HepG2 (cell line): ENCODE measurements at regions not wholly inside any gene's neighbourhood (a gene's known extent, or its start where the extent isn't known, plus 50 kb on each side); places are given as distances from the start of the nearest gene placed in this dataset.
"Not testable (repeated sequence)": the region's sequence is repeated elsewhere in the genome, so short reads cannot be mapped to it uniquely, and the experiment has no call there.

Experiments
- ATAC-seq: fragments of 200-7000 bp; cut with Tn5 transposase; 3 replicates; pipeline ENCODE4 v1.9.1; 2020; ENCODE audit warnings: mild to moderate bottlenecking, moderate library complexity
- BruUV-seq: library from RNA; stranded (reverse); fragments of 400-500 nt; replicated peaks from 2 replicates; lab custom pipeline; 2021; lab: Mats Ljungman, UMichigan
- CTCF ChIA-PET: fragments of 300-600 bp; formaldehyde crosslinking; extraction: SDS; loops from one replicate; lab custom pipeline; 2021; ENCODE audit warnings: low total read pairs, inconsistent platforms, low intra/inter-chr PET ratio; lab: Yijun Ruan, JAX
- POLR2A ChIA-PET: fragments of 350-600 bp; sonication (Branson Sonifier 250); formaldehyde crosslinking; loops from one replicate; lab custom pipeline; 2020; ENCODE audit warnings: antibody characterized with exemption, inconsistent platforms; lab: Yijun Ruan, JAX
- DNase-seq: peaks from one replicate; pipeline ENCODE4 v3.0.0-alpha.2; 2015; ENCODE audit warnings: low spot score
- FAIRE-seq: peaks from 3 replicates; lab custom pipeline; 2011; peaks lifted over from hg19 to GRCh38; lab: Jason Lieb, UNC
- H2AFZ ChIP-seq: one replicate; pipeline ENCODE4 v1.6.1; 2011; ENCODE audit warnings: low read length, inconsistent platforms
- H3K27ac ChIP-seq: fragments of 300-600 bp; 3 replicates; pipeline ENCODE4 v1.8.0; 2011; ENCODE audit warnings: mixed run types, mild to moderate bottlenecking, mixed read lengths, low read length, inconsistent platforms; ENCODE audit not compliant: insufficient read depth; ENCODE audit errors: extremely low read length
- H3K27me3 ChIP-seq, 2 experiments: fragments of 200-600 bp in 1 of 2; 2 replicates in 1 of 2; 3 replicates in 1 of 2; pipeline versions ENCODE4 v1.6.0 to v1.8.0; 2011; ENCODE audit warnings: low read length in 2 of 2, mild to moderate bottlenecking in 2 of 2, moderate library complexity in 2 of 2, inconsistent platforms in 1 of 2; ENCODE audit not compliant: insufficient read depth in 2 of 2, control insufficient read depth in 1 of 2
- H3K36me3 ChIP-seq, 2 experiments: fragments of 200-600 bp in 1 of 2; replicated peaks in 1 of 2; 2 replicates in 1 of 2; 3 replicates in 1 of 2; pipeline versions ENCODE4 v1.5.1 to v1.8.0; 2011; ENCODE audit warnings: low read length in 2 of 2, inconsistent platforms in 1 of 2; ENCODE audit not compliant: insufficient read depth in 2 of 2, control insufficient read depth in 1 of 2
- H3K4me1 ChIP-seq: 2 replicates; pipeline ENCODE4 v1.5.1; 2012; ENCODE audit warnings: low read length, inconsistent platforms; ENCODE audit not compliant: insufficient read depth
- H3K4me2 ChIP-seq: 2 replicates; pipeline ENCODE4 v1.6.0; 2011; ENCODE audit warnings: low read depth, low read length, inconsistent platforms
- H3K4me3 ChIP-seq, 3 experiments: fragments of 200-600 bp in 1 of 3; sonication (generic), shearing (Covaris generic) in 1 of 3; replicated peaks in 1 of 3; 2 replicates each; pipeline ENCODE4 v1.5.1; 2011 to 2016; ENCODE audit warnings: low read length in 3 of 3, inconsistent platforms in 2 of 3, low read depth in 2 of 3, mild to moderate bottlenecking in 2 of 3, control low read depth in 1 of 3, mixed read lengths in 1 of 3; ENCODE audit not compliant: insufficient read depth in 1 of 3
- H3K79me2 ChIP-seq: one replicate; pipeline ENCODE4 v1.6.1; 2011; ENCODE audit warnings: low read length, inconsistent platforms; ENCODE audit not compliant: insufficient read depth
- H3K9ac ChIP-seq: 2 replicates; pipeline ENCODE4 v1.6.0; 2011; ENCODE audit warnings: mild to moderate bottlenecking, low read depth, low read length, inconsistent platforms; ENCODE audit not compliant: insufficient read depth
- H3K9me3 ChIP-seq: 2 replicates; pipeline ENCODE4 v1.5.1; 2012; ENCODE audit warnings: mild to moderate bottlenecking, low read length
- H4K20me1 ChIP-seq: 2 replicates; pipeline ENCODE4 v1.6.0; 2011; ENCODE audit warnings: inconsistent platforms, mild to moderate bottlenecking, low read length, moderate library complexity; ENCODE audit not compliant: insufficient read depth
- ZKSCAN8 ChIP-seq: IDR thresholded peaks from 2 replicates; pipeline ENCODE4 v1.6.1; 2016; ENCODE audit warnings: borderline replicate concordance, missing genetic modification reagents, missing compliant biosample characterization
- WGBS: methylation state at CpG from one replicate; pipeline ENCODE4 v1.1.6; 2017; ENCODE audit warnings: low lambda C conversion rate; 5-methylcytosine and 5-hydroxymethylcytosine counted together
- in situ Hi-C: cut with HindIII; loops from 2 replicates; pipeline ENCODE4 v1.10.0; 2017; ENCODE audit warnings: low pct_unique_long_range_greater_than_20kb; ENCODE audit not compliant: extremely low pct_ligation_motif_present
- intact Hi-C: fragments of 100-400 bp; cut with micrococcal nuclease; formaldehyde crosslinking; loops from one replicate; pipeline ENCODE4 v1.10.0; 2022; ENCODE audit not compliant: unreplicated experiment
- TF ChIP-seq, protein P1 (sequence below): conservative IDR thresholded peaks from 2 replicates; pipeline ENCODE4 v1.6.1; 2018; ENCODE audit warnings: missing genetic modification reagents
- TF ChIP-seq, protein P2 (sequence below): sonication (generic); formaldehyde crosslinking; IDR thresholded peaks from 2 replicates; pipeline ENCODE4 v1.5.0; 2020; ENCODE audit warnings: missing genetic modification reagents
- TF ChIP-seq, protein P3 (sequence below): sonication (generic); formaldehyde crosslinking; IDR thresholded peaks from 2 replicates; pipeline ENCODE4 v1.4.0; 2020; ENCODE audit warnings: missing genetic modification reagents
- TF ChIP-seq, protein P4 (sequence below): sonication (generic); formaldehyde crosslinking; IDR thresholded peaks from 2 replicates; pipeline ENCODE4 v1.8.0; 2022; ENCODE audit warnings: missing genetic modification reagents, mild to moderate bottlenecking, inconsistent platforms, borderline replicate concordance

DNA sequence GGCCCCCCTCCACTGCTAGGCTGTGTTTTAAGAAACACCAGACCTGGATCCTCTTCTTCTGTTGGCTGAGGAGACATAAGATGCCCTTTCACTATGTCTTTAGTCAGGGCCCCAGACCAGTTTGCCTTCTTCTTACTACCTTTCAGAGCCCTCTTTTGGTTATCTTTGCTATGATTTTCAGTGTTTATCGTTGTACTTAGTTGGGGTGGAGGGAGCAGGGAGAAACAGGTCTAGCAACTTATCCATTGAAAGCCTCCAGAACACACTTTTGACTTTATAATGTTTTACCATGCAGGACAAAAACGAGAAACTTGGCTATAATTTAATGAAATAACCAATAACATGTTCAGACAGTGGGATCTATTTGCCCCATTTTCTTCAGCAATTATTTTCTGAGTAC is 525.2 kb downstream of the TNS3 start:
- H3K27me3 ChIP-seq = no peaks in the 10 kb centered on the region; a peak in 1 of 5 replicates
- no peak overlapping the region for H3K4me3 ChIP-seq
- H3K79me2 ChIP-seq = no peaks in the 10 kb centered on the region
- 0% methylated on average over 2 of the region's 2 CpGs for WGBS
- TF ChIP-seq ZKSCAN8 (CRISPR knock-in tag) = no peak
- TF ChIP-seq, protein P1, sequence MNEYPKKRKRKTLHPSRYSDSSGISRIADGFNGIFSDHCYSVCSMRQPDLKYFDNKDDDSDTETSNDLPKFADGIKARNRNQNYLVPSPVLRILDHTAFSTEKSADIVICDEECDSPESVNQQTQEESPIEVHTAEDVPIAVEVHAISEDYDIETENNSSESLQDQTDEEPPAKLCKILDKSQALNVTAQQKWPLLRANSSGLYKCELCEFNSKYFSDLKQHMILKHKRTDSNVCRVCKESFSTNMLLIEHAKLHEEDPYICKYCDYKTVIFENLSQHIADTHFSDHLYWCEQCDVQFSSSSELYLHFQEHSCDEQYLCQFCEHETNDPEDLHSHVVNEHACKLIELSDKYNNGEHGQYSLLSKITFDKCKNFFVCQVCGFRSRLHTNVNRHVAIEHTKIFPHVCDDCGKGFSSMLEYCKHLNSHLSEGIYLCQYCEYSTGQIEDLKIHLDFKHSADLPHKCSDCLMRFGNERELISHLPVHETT (CRISPR knock-in tag) = no peak
- TF ChIP-seq, protein P2, sequence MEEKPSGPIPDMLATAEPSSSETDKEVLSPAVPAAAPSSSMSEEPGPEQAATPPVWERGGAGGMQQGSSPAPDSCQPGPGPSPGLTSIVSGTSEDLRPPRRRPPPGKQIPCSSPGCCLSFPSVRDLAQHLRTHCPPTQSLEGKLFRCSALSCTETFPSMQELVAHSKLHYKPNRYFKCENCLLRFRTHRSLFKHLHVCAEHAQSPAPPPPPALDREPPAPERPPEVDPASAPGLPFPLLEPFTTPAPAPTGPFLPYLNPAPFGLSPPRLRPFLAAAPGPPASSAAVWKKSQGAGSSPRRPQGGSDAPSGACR = no peak
- TF ChIP-seq, protein P3, sequence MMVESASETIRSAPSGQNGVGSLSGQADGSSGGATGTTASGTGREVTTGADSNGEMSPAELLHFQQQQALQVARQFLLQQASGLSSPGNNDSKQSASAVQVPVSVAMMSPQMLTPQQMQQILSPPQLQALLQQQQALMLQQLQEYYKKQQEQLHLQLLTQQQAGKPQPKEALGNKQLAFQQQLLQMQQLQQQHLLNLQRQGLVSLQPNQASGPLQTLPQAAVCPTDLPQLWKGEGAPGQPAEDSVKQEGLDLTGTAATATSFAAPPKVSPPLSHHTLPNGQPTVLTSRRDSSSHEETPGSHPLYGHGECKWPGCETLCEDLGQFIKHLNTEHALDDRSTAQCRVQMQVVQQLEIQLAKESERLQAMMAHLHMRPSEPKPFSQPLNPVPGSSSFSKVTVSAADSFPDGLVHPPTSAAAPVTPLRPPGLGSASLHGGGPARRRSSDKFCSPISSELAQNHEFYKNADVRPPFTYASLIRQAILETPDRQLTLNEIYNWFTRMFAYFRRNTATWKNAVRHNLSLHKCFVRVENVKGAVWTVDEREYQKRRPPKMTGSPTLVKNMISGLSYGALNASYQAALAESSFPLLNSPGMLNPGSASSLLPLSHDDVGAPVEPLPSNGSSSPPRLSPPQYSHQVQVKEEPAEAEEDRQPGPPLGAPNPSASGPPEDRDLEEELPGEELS (CRISPR knock-in tag) = no peak
- TF ChIP-seq, protein P4, sequence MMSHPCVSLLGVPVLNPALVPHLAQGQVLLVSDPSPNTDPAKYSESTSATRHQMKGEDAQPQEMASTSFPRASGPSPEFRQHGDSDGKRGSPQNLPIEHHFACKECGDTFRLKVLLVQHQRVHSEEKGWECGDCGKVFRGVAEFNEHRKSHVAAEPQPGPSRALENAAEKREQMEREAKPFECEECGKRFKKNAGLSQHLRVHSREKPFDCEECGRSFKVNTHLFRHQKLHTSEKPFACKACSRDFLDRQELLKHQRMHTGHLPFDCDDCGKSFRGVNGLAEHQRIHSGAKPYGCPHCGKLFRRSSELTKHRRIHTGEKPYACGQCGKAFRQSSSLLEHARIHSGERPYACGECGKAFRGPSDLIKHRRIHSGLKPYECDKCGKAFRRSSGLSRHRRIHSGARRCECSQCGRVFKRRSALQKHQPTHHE (CRISPR knock-in tag) = no peak
- H3K9ac ChIP-seq = no peak overlapping the region
- FAIRE-seq (no peak), ATAC-seq (no peak), DNase-seq (no peak)
- POLR2A ChIA-PET = no interaction called here
- no peak overlapping the region for H3K4me2 ChIP-seq
- no TSS peak for BruUV-seq
- in situ Hi-C loops (no loop called here), intact Hi-C loops (no loop called here)
- H3K27ac ChIP-seq = no peak overlapping the region
- no peaks in the 10 kb centered on the region for H3K4me1 ChIP-seq
- CTCF ChIA-PET = no interaction called here
- H3K36me3 ChIP-seq = no peaks in the 10 kb centered on the region
- no peaks in the 10 kb centered on the region for H4K20me1 ChIP-seq
- H2AFZ ChIP-seq = no peak overlapping the region
- no peaks in the 10 kb centered on the region for H3K9me3 ChIP-seq

DNA sequence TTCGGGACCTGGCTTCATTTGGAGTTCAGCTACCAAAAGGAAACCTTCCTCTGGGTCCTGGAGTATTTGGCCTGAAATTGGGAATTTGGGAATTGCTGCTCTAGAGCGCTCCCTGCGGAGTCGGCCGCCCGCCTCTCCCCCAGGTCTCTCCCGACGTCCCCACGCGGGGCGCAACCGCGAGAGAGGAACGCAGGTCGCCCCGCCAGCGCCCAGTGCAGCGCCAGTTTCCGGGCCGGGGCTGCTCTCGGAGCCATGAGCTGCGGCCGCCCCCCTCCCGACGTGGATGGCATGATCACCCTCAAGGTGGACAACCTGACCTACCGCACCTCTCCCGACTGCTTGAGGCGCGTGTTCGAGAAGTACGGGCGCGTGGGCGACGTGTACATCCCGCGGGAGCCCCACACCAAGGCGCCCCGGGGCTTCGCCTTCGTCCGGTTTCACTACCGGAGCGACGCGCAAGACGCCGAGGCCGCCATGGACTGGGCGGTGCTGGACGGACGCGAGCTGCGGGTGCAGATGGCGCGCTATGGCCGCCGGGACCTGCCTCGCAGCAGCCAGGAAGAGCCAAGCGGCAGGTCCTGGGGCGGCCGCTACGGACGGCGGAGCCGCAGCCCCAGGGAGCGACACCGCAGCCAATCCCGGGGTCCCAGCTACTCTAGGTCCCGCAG is 529.2 kb downstream of the TNS3 start:
- H4K20me1 ChIP-seq, FAIRE-seq, H3K79me2 ChIP-seq, POLR2A ChIA-PET, CTCF ChIA-PET, H3K36me3 ChIP-seq, in situ Hi-C loops, H3K9me3 ChIP-seq, DNase-seq, H3K27me3 ChIP-seq, H2AFZ ChIP-seq, H3K4me3 ChIP-seq, ATAC-seq, H3K4me2 ChIP-seq, H3K4me1 ChIP-seq, H3K27ac ChIP-seq, H3K9ac ChIP-seq, BruUV-seq, intact Hi-C loops: not testable (repeated sequence)
- 81% methylated on average over 53 of the region's 70 CpGs for WGBS
